HL-60 (cell line): ENCODE measurements at regions not wholly inside any gene's neighbourhood (a gene's known extent, or its start where the extent isn't known, plus 50 kb on each side); places are given as distances from the start of the nearest gene placed in this dataset.

ENCODE experiments used
- CTCF ChIP-seq: IDR thresholded peaks from one replicate; pipeline ENCODE4 v1.5.1; 2011; ENCODE audit warnings: low read length, control low read depth, inconsistent platforms; ENCODE audit not compliant: insufficient read depth
- GABPA ChIP-seq: IDR thresholded peaks from 2 replicates; pipeline ENCODE4 v1.6.1; 2012; ENCODE audit warnings: low read depth

GRCh38 chr22:27232077-27232476 lies 569.5 kb downstream of the MN1 start:
- TF ChIP-seq CTCF (no peak), GABPA (no peak)
